Effector memory CD4-positive, alpha-beta T cell (primary cell): ENCODE measurements at regions not wholly inside any gene's neighbourhood (a gene's known extent, or its start where the extent isn't known, plus 50 kb on each side); places are given as distances from the start of the nearest gene placed in this dataset.

ENCODE experiments used
- DNase-seq, 3 donors: peaks; one replicate each; pipeline ENCODE4 v3.0.0-alpha.2; 2020
- H3K27ac ChIP-seq: 2 replicates; pipeline ENCODE4 v1.7.0; 2013; ENCODE audit warnings: mild to moderate bottlenecking, low read length, moderate library complexity; ENCODE audit not compliant: insufficient read depth, poor library complexity, severe bottlenecking
- H3K27me3 ChIP-seq: replicated peaks from 2 replicates; pipeline ENCODE4 v1.7.0; 2013; ENCODE audit warnings: mild to moderate bottlenecking, low read length; ENCODE audit not compliant: insufficient read depth, control insufficient read depth, poor library complexity, severe bottlenecking
- H3K36me3 ChIP-seq: 2 replicates; pipeline ENCODE4 v1.7.0; 2013; ENCODE audit warnings: mild to moderate bottlenecking, low read length, moderate library complexity; ENCODE audit not compliant: control insufficient read depth, insufficient read depth
- H3K4me1 ChIP-seq: 2 replicates; pipeline ENCODE4 v1.7.0; 2013; ENCODE audit warnings: low read length, mild to moderate bottlenecking; ENCODE audit not compliant: control insufficient read depth, insufficient read depth, poor library complexity, severe bottlenecking
- H3K4me3 ChIP-seq: 2 replicates; pipeline ENCODE4 v1.7.0; 2013; ENCODE audit warnings: low read length, low read depth, mild to moderate bottlenecking; ENCODE audit not compliant: insufficient read depth, poor library complexity, severe bottlenecking
- H3K9me3 ChIP-seq: 2 replicates; pipeline ENCODE4 v1.7.0; 2013; ENCODE audit warnings: mild to moderate bottlenecking, low read length, moderate library complexity; ENCODE audit not compliant: control insufficient read depth

GRCh38 chr12:24379433-24379832 lies 430.0 kb upstream of the SOX5 start:
- Histone ChIP-seq H3K4me3 (no peak overlapping the region), H3K27ac (no peak overlapping the region), H3K36me3 (no peaks in the 10 kb centered on the region), H3K4me1 (no peaks in the 10 kb centered on the region), H3K9me3 (no peaks in the 10 kb centered on the region), H3K27me3 (no peaks in the 10 kb centered on the region)
- DNase-seq: no peak

GRCh38 chr12:24378548-24379407 lies 429.3 kb upstream of the SOX5 start:
- no peaks in the 10 kb centered on the region for H3K27me3 ChIP-seq
- no peaks in the 10 kb centered on the region for H3K36me3 ChIP-seq
- no peaks in the 10 kb centered on the region for H3K9me3 ChIP-seq
- H3K4me1 ChIP-seq: no peaks in the 10 kb centered on the region
- no peak overlapping the region for H3K27ac ChIP-seq
- DNase-seq: no peak
- H3K4me3 ChIP-seq: no peak overlapping the region

- Histone ChIP-seq H3K27ac (no peak overlapping the region), H3K36me3 (no peaks in the 10 kb centered on the region)
These were observed 425.0 kb upstream of the SOX5 start for GRCh38 chr12:24374452-24374851.

GRCh38 chr12:24373004-24373403 lies 423.5 kb upstream of the SOX5 start:
- Histone ChIP-seq H3K9me3 (no peaks in the 10 kb centered on the region), H3K4me3 (no peak overlapping the region), H3K4me1 (no peaks in the 10 kb centered on the region), H3K36me3 (no peaks in the 10 kb centered on the region), H3K27me3 (no peaks in the 10 kb centered on the region), H3K27ac (no peak overlapping the region)
- DNase-seq: no peak

More at GRCh38 chr12:24374452-24374851, 425.0 kb upstream of the SOX5 start:
- no peaks in the 10 kb centered on the region for H3K4me1 ChIP-seq
- H3K9me3 ChIP-seq: no peaks in the 10 kb centered on the region
- DNase-seq: no peak
- no peaks in the 10 kb centered on the region for H3K27me3 ChIP-seq
- H3K4me3 ChIP-seq: no peak overlapping the region

- Histone ChIP-seq H3K4me3 (no peak overlapping the region), H3K9me3 (no peaks in the 10 kb centered on the region)
These were observed 417.0 kb upstream of the SOX5 start for GRCh38 chr12:24366514-24366913.

GRCh38 chr12:24364921-24365320 lies 415.5 kb upstream of the SOX5 start:
- no peak for DNase-seq
- Histone ChIP-seq H3K36me3 (no peaks in the 10 kb centered on the region), H3K27ac (no peak overlapping the region), H3K9me3 (no peaks in the 10 kb centered on the region), H3K4me3 (no peak overlapping the region), H3K27me3 (no peaks in the 10 kb centered on the region), H3K4me1 (no peaks in the 10 kb centered on the region)

More at GRCh38 chr12:24366514-24366913, 417.0 kb upstream of the SOX5 start:
- Histone ChIP-seq H3K27ac (no peak overlapping the region), H3K4me1 (no peaks in the 10 kb centered on the region), H3K36me3 (no peaks in the 10 kb centered on the region), H3K27me3 (no peaks in the 10 kb centered on the region)
- DNase-seq: no peak

GRCh38 chr12:24363177-24363754 lies 413.8 kb upstream of the SOX5 start:
- Histone ChIP-seq H3K9me3 (no peaks in the 10 kb centered on the region), H3K27me3 (no peaks in the 10 kb centered on the region), H3K4me1 (no peaks in the 10 kb centered on the region), H3K4me3 (no peak overlapping the region), H3K36me3 (no peaks in the 10 kb centered on the region), H3K27ac (no peak overlapping the region)
- no peak for DNase-seq

- Histone ChIP-seq H3K27me3 (no peaks in the 10 kb centered on the region), H3K36me3 (no peaks in the 10 kb centered on the region), H3K4me1 (no peaks in the 10 kb centered on the region), H3K27ac (no peak overlapping the region), H3K4me3 (no peak overlapping the region), H3K9me3 (no peaks in the 10 kb centered on the region)
- no peak for DNase-seq
These were observed 412.6 kb upstream of the SOX5 start for GRCh38 chr12:24361877-24362580.

GRCh38 chr12:24360907-24361306 lies 411.4 kb upstream of the SOX5 start:
- H3K4me3 ChIP-seq: no peak overlapping the region
- no peaks in the 10 kb centered on the region for H3K4me1 ChIP-seq
- no peaks in the 10 kb centered on the region for H3K9me3 ChIP-seq
- no peaks in the 10 kb centered on the region for H3K36me3 ChIP-seq
- H3K27me3 ChIP-seq: no peaks in the 10 kb centered on the region
- DNase-seq: no peak
- no peak overlapping the region for H3K27ac ChIP-seq

GRCh38 chr12:24360461-24360860 lies 411.0 kb upstream of the SOX5 start:
- H3K4me3 ChIP-seq: no peak overlapping the region
- no peaks in the 10 kb centered on the region for H3K27me3 ChIP-seq
- no peaks in the 10 kb centered on the region for H3K9me3 ChIP-seq
- no peak overlapping the region for H3K27ac ChIP-seq
- H3K36me3 ChIP-seq: no peaks in the 10 kb centered on the region
- H3K4me1 ChIP-seq: no peaks in the 10 kb centered on the region
- DNase-seq: no peak
